LNCAP (cell line): ENCODE measurements at regions not wholly inside any gene's neighbourhood (a gene's known extent, or its start where the extent isn't known, plus 50 kb on each side); places are given as distances from the start of the nearest gene placed in this dataset.

ENCODE experiments used
- CTCF ChIP-seq: fragments of 450-650 bp; IDR thresholded peaks from 2 replicates; pipeline ENCODE4 v1.5.1; 2017; ENCODE audit warnings: mild to moderate bottlenecking

GRCh38 chr7:9026121-9026520, 592.7 kb downstream of the NXPH1 start:
- TF ChIP-seq CTCF, result no peak

- no peak for TF ChIP-seq CTCF
These were observed 594.6 kb downstream of the NXPH1 start for GRCh38 chr7:9028012-9028411.

GRCh38 chr7:9029681-9030530, 596.5 kb downstream of the NXPH1 start:
- TF ChIP-seq CTCF, result no peak

- TF ChIP-seq CTCF, result no peak
These were observed 597.6 kb downstream of the NXPH1 start for GRCh38 chr7:9030976-9031375.

GRCh38 chr7:9031386-9031785, 598.0 kb downstream of the NXPH1 start:
- TF ChIP-seq CTCF, result no peak

- TF ChIP-seq CTCF, result no peak
These were observed 602.7 kb downstream of the NXPH1 start for GRCh38 chr7:9036080-9036479.

- TF ChIP-seq CTCF, result no peak
These were observed 637.9 kb downstream of the NXPH1 start for GRCh38 chr7:9071160-9071762.
